Right lobe of liver (tissue), 6 donors: ENCODE measurements at regions not wholly inside any gene's neighbourhood (a gene's known extent, or its start where the extent isn't known, plus 50 kb on each side); places are given as distances from the start of the nearest gene placed in this dataset.

ENCODE experiments used
- ATAC-seq, 4 donors: fragments of 200-7000 bp; cut with Tn5 transposase; one replicate each; pipeline ENCODE4 v1.9.1; 2020; ENCODE audit warnings: mild to moderate bottlenecking in 4 of 4, moderate library complexity in 4 of 4
- DNase-seq, 3 donors: peaks; one replicate each; pipeline ENCODE4 v3.0.0-alpha.2; 2020
- H3K27ac ChIP-seq, 3 donors: fragments of 200-600 bp; one replicate each; pipeline ENCODE4 v1.8.0; 2022
- H3K27me3 ChIP-seq, 2 donors: fragments of 200-600 bp; one replicate each; pipeline ENCODE4 v1.8.0; 2022
- H3K36me3 ChIP-seq, 4 donors: fragments of 200-600 bp; sonication (generic) in 1 of 4; one replicate each; pipeline versions ENCODE4 v1.5.1 to v1.8.0; 2017 to 2022; ENCODE audit warnings: control low read depth in 1 of 4
- H3K4me1 ChIP-seq, 4 donors: fragments of 200-600 bp; sonication (generic) in 1 of 4; one replicate each; pipeline versions ENCODE4 v1.5.1 to v1.8.0; 2017 to 2022; ENCODE audit warnings: control low read depth in 1 of 4
- H3K4me3 ChIP-seq, 3 donors: fragments of 200-600 bp; one replicate each; pipeline ENCODE4 v1.8.0; 2022
- H3K9me3 ChIP-seq, 4 donors: fragments of 200-600 bp; sonication (generic) in 1 of 4; one replicate each; pipeline versions ENCODE4 v1.5.1 to v1.8.0; 2017 to 2022; ENCODE audit warnings: control low read depth in 1 of 4
- CTCF ChIP-seq, 4 donors: fragments of 200-600 bp in 3 of 4; fragments of 450-650 bp in 1 of 4; IDR thresholded peaks; one replicate each; pipeline versions ENCODE4 v1.5.1 to v1.8.0; 2016 to 2022; ENCODE audit warnings: antibody characterized with exemption in 4 of 4, mild to moderate bottlenecking in 2 of 4
- POLR2A ChIP-seq: fragments of 450-650 bp; IDR thresholded peaks from one replicate; pipeline ENCODE4 v1.6.1; 2017; ENCODE audit warnings: antibody characterized with exemption, mild to moderate bottlenecking
- WGBS: methylation state at CpG from one replicate; pipeline ENCODE4 v1.1.6; 2018; ENCODE audit warnings: low coverage, low lambda C conversion rate; ENCODE audit not compliant: insufficient coverage; ENCODE audit errors: missing lambda C conversion rate; 5-methylcytosine and 5-hydroxymethylcytosine counted together
- intact Hi-C, 2 donors: fragments of 100-400 bp; cut with DNase I; formaldehyde crosslinking; loops; one replicate each; pipeline versions ENCODE4 v1.11.2 to v1.14.1; 2022
- donor health status: DM: no; HTN: yes; CAD: no.
- donor health status: DM: no; HTN: no; CAD: no.
- donor health status: DM: no; HTN: no; CAD: no.
- donor health status: DM: no; HTN: yes; CAD: no.
- donor health status: DM: no; HTN: yes; CAD: no.

DNA sequence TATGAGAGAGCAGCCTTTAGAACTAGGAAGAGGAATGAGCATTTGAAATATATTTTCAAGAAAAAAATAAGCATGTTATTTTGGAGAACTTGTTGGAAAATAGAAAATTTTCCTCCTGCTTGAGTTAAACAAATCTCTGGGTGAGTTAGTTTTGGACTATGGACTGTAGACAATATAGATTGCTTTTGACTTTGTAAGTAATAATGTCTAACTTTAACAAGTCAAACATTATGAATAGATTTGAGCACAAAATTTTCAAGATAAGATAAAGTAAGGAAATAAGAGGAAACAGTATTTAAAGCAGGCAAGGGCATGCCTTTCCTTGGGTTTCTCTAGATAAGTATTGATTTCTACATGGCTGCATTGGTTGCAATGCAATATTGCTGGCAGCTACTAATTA, 360.8 kb downstream of the LMO4 start:
- Histone ChIP-seq H3K36me3 (no peaks in the 10 kb centered on the region), H3K27ac (no peak overlapping the region), H3K4me3 (no peak overlapping the region), H3K9me3 (no peaks in the 10 kb centered on the region), H3K27me3 (no peaks in the 10 kb centered on the region), H3K4me1 (no peaks in the 10 kb centered on the region)
- ATAC-seq (no peak), DNase-seq (no peak)
- intact Hi-C loops, result no loop called here
- TF ChIP-seq CTCF (IDR thresholded peaks at IDR 0.05) (no peak), POLR2A (no peak)

- no peaks in the 10 kb centered on the region for H3K9me3 ChIP-seq
- intact Hi-C loops, result no loop called here
- no peak overlapping the region for H3K4me3 ChIP-seq
- 58% methylated on average over 2 of the region's 2 CpGs for WGBS
- no peak for TF ChIP-seq POLR2A
- TF ChIP-seq CTCF (IDR thresholded peaks at IDR 0.05), result no peak
- ATAC-seq (no peak), DNase-seq (no peak)
- no peaks in the 10 kb centered on the region for H3K4me1 ChIP-seq
- H3K36me3 ChIP-seq, result no peaks in the 10 kb centered on the region
- no peaks in the 10 kb centered on the region for H3K27me3 ChIP-seq
- H3K27ac ChIP-seq, result no peak overlapping the region
These were observed 367.8 kb downstream of the LMO4 start for GRCh38 chr1:87696483-87696882.

DNA sequence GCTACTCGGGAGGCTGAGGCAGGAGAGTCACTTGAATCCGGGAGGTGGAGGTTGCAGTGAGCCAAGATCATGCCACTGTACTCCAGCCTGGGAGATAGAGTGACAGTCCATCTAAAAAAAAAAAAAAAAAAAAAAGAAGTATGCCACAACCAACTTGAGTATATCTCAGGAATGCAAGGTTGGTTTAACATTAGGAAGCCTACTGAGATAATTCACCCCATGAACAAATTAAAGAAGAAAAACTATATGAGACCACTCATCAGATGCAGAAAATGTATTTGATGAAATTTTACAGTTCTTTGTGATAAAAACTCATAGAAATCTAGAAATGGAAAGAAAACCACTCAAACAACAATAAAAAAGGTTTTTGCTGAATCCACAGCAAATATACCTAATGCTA, 373.8 kb downstream of the LMO4 start:
- WGBS, result no CpG with 5 or more reads among the region's 2 CpGs
- DNase-seq (no peak), ATAC-seq (no peak)
- H3K9me3 ChIP-seq, result no peaks in the 10 kb centered on the region
- no peak overlapping the region for H3K27ac ChIP-seq
- no peaks in the 10 kb centered on the region for H3K4me1 ChIP-seq
- H3K36me3 ChIP-seq, result no peaks in the 10 kb centered on the region
- intact Hi-C loops, result no loop called here
- no peak overlapping the region for H3K4me3 ChIP-seq
- no peak for TF ChIP-seq CTCF (IDR thresholded peaks at IDR 0.05)
- no peak for TF ChIP-seq POLR2A
- no peaks in the 10 kb centered on the region for H3K27me3 ChIP-seq

GRCh38 chr1:87705233-87705632, 376.6 kb downstream of the LMO4 start:
- WGBS, result 93% methylated on average over 3 of the region's 4 CpGs
- no peak overlapping the region for H3K4me3 ChIP-seq
- ATAC-seq (no peak), DNase-seq (no peak)
- no peak overlapping the region for H3K27ac ChIP-seq
- H3K36me3 ChIP-seq, result no peaks in the 10 kb centered on the region
- no peaks in the 10 kb centered on the region for H3K9me3 ChIP-seq
- no peak for TF ChIP-seq CTCF (IDR thresholded peaks at IDR 0.05)
- TF ChIP-seq POLR2A, result no peak
- no peaks in the 10 kb centered on the region for H3K27me3 ChIP-seq
- H3K4me1 ChIP-seq, result no peaks in the 10 kb centered on the region
- intact Hi-C loops, result no loop called here

GRCh38 chr1:87706203-87706602, 377.5 kb downstream of the LMO4 start:
- no peak overlapping the region for H3K4me3 ChIP-seq
- no peak overlapping the region for H3K27ac ChIP-seq
- H3K36me3 ChIP-seq, result no peaks in the 10 kb centered on the region
- DNase-seq (no peak), ATAC-seq (no peak)
- no peak for TF ChIP-seq CTCF (IDR thresholded peaks at IDR 0.05)
- TF ChIP-seq POLR2A, result no peak
- intact Hi-C loops, result no loop called here
- no peaks in the 10 kb centered on the region for H3K4me1 ChIP-seq
- H3K9me3 ChIP-seq, result no peaks in the 10 kb centered on the region
- H3K27me3 ChIP-seq, result no peaks in the 10 kb centered on the region
